WTC11 (cell line): ENCODE measurements at regions not wholly inside any gene's neighbourhood (a gene's known extent, or its start where the extent isn't known, plus 50 kb on each side); places are given as distances from the start of the nearest gene placed in this dataset.

Source experiments
- ATAC-seq: fragments of 200-7000 bp; cut with Tn5 transposase; 2 replicates; pipeline ENCODE4 v1.10.0; 2021; ENCODE audit warnings: mild to moderate bottlenecking, moderate library complexity
- CTCF ChIA-PET: fragments of 300-600 bp; sonication (Branson Sonifier 250); formaldehyde crosslinking; loops from one replicate; lab custom pipeline; 2021; ENCODE audit warnings: antibody characterized with exemption; lab: Charles Lee
- POLR2A ChIA-PET: fragments of 350-600 bp; sonication (Branson Sonifier 250); formaldehyde crosslinking; loops from one replicate; lab custom pipeline; 2021; ENCODE audit warnings: antibody characterized with exemption; lab: Charles Lee
- DNase-seq: peaks from one replicate; pipeline ENCODE4 v3.0.0; 2021; ENCODE audit warnings: low spot score
- H3K27ac Mint-ChIP-seq: 2 replicates; pipeline ENCODE4 v1.8.0; 2021; ENCODE audit warnings: mixed read lengths
- H3K27me3 Mint-ChIP-seq: 2 replicates; pipeline ENCODE4 v1.8.0; 2021; ENCODE audit warnings: low read depth, mild to moderate bottlenecking, moderate library complexity, mixed read lengths
- H3K36me3 Mint-ChIP-seq: 2 replicates; pipeline ENCODE4 v1.8.0; 2021; ENCODE audit warnings: mixed read lengths
- H3K4me1 Mint-ChIP-seq: 2 replicates; pipeline ENCODE4 v1.8.0; 2022; ENCODE audit warnings: mixed read lengths
- H3K4me3 Mint-ChIP-seq: 2 replicates; pipeline ENCODE4 v1.8.0; 2021; ENCODE audit warnings: mild to moderate bottlenecking, moderate library complexity, mixed read lengths
- H3K9me3 Mint-ChIP-seq: 2 replicates; pipeline ENCODE4 v1.8.0; 2021; ENCODE audit warnings: mixed read lengths
- FOXJ3 ChIP-seq: sonication (generic); formaldehyde crosslinking; IDR thresholded peaks from 2 replicates; pipeline ENCODE4 v1.9.0; 2021; ENCODE audit warnings: missing genetic modification reagents, mild to moderate bottlenecking, borderline replicate concordance
- FOXK1 ChIP-seq: sonication (generic); formaldehyde crosslinking; IDR thresholded peaks from 2 replicates; pipeline ENCODE4 v1.8.0; 2022; ENCODE audit warnings: mild to moderate bottlenecking, moderate library complexity, missing genetic modification reagents
- OVOL2 ChIP-seq: fragments of 250-450 bp; sonication (Bioruptor Pico); IDR thresholded peaks from 2 replicates; pipeline ENCODE4 v1.9.0; 2021; ENCODE audit warnings: mild to moderate bottlenecking, borderline replicate concordance
- PRRX2 ChIP-seq: fragments of 250-450 bp; sonication (Bioruptor Pico); IDR thresholded peaks from 2 replicates; pipeline ENCODE4 v1.8.0; 2021; ENCODE audit warnings: mild to moderate bottlenecking
- SMAD3 ChIP-seq: sonication (generic); formaldehyde crosslinking; IDR thresholded peaks from 2 replicates; pipeline ENCODE4 v1.8.0; 2022; ENCODE audit warnings: missing genetic modification reagents, mild to moderate bottlenecking, borderline replicate concordance
- SOX15 ChIP-seq: fragments of 250-450 bp; sonication (Bioruptor Pico); IDR thresholded peaks from 2 replicates; pipeline ENCODE4 v1.9.0; 2021; ENCODE audit warnings: mild to moderate bottlenecking
- ZNF232 ChIP-seq: sonication (generic); formaldehyde crosslinking; IDR thresholded peaks from 2 replicates; pipeline ENCODE4 v1.8.0; 2022; ENCODE audit warnings: mild to moderate bottlenecking, missing genetic modification reagents
- ZNF532 ChIP-seq: fragments of 250-450 bp; sonication (Bioruptor Pico); IDR thresholded peaks from 2 replicates; pipeline ENCODE4 v1.9.0; 2021; ENCODE audit warnings: mild to moderate bottlenecking, borderline replicate concordance
- TF ChIP-seq, protein P1 (sequence below): fragments of 250-450 bp; sonication (Bioruptor Pico); IDR thresholded peaks from 2 replicates; pipeline ENCODE4 v2.1.2; 2022; ENCODE audit warnings: mild to moderate bottlenecking, moderate library complexity
- TF ChIP-seq, protein P2 (sequence below): sonication (generic); formaldehyde crosslinking; IDR thresholded peaks from 2 replicates; pipeline ENCODE4 v1.8.1; 2022; ENCODE audit warnings: low read depth, mild to moderate bottlenecking, moderate library complexity, missing genetic modification reagents, borderline replicate concordance
- TF ChIP-seq, protein P3 (sequence below): sonication (generic); formaldehyde crosslinking; IDR thresholded peaks from 2 replicates; pipeline ENCODE4 v1.8.0; 2022; ENCODE audit warnings: mild to moderate bottlenecking, missing genetic modification reagents
- TF ChIP-seq, protein P4 (sequence below): sonication (generic); formaldehyde crosslinking; IDR thresholded peaks from 2 replicates; pipeline ENCODE4 v1.8.1; 2022; ENCODE audit warnings: mild to moderate bottlenecking, missing genetic modification reagents, moderate library complexity, borderline replicate concordance
- TF ChIP-seq, protein P5 (sequence below): sonication (generic); formaldehyde crosslinking; IDR thresholded peaks from 2 replicates; pipeline ENCODE4 v1.8.0; 2022; ENCODE audit warnings: missing genetic modification reagents

DNA sequence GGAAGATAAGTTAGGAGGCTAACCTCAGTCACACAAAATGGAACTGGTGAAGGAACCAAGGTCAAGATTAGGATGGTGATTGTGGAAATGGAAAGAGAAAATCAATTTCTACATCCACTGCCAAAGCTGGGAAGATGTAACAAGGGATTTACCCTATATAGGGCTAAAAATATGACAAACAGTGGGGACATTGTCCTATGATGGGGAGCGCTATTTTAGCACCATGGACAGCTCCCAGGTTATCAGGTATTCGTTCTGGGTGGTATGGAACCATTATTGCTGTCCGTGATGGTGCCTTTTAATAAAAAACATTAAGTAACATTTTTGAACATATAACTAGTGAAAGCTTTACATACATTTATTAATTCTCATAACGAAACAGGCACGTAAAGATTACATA lies 124.0 kb downstream of the NDUFA12 start (continued):
- no peak for TF ChIP-seq ZNF532 (CRISPR knock-in tag)
- TF ChIP-seq ZNF232 (CRISPR knock-in tag): 0 out of 2 replicates have a peak, but pooled peaks have one; percentile 40
- peak; percentile 62; the same call in 1 of the 2 replicates for TF ChIP-seq SMAD3 (CRISPR knock-in tag)
- TF ChIP-seq, protein P1, sequence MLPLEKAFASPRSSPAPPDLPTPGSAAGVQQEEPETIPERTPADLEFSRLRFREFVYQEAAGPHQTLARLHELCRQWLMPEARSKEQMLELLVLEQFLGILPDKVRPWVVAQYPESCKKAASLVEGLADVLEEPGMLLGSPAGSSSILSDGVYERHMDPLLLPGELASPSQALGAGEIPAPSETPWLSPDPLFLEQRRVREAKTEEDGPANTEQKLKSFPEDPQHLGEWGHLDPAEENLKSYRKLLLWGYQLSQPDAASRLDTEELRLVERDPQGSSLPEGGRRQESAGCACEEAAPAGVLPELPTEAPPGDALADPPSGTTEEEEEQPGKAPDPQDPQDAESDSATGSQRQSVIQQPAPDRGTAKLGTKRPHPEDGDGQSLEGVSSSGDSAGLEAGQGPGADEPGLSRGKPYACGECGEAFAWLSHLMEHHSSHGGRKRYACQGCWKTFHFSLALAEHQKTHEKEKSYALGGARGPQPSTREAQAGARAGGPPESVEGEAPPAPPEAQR: no peak
- TF ChIP-seq OVOL2 (CRISPR knock-in tag): no peak
- no peak for TF ChIP-seq PRRX2
- TF ChIP-seq, all 79 proteins: peak for 4

- Mint-ChIP-seq H3K9me3 (no peaks in the 10 kb centered on the region), H3K4me3 (peak overlapping the region; percentile 15), H3K36me3 (no peaks in the 10 kb centered on the region), H3K4me1 (peaks cover 31% of the 10 kb centered on the region), H3K27me3 (peaks cover 55% of the 10 kb centered on the region), H3K27ac (no peak overlapping the region)
- TF ChIP-seq, protein P2, sequence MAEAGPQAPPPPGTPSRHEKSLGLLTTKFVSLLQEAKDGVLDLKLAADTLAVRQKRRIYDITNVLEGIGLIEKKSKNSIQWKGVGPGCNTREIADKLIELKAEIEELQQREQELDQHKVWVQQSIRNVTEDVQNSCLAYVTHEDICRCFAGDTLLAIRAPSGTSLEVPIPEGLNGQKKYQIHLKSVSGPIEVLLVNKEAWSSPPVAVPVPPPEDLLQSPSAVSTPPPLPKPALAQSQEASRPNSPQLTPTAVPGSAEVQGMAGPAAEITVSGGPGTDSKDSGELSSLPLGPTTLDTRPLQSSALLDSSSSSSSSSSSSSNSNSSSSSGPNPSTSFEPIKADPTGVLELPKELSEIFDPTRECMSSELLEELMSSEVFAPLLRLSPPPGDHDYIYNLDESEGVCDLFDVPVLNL (CRISPR knock-in tag): no peak
- TF ChIP-seq FOXJ3 (CRISPR knock-in tag) (no peak), SOX15 (CRISPR knock-in tag) (no peak), SMAD3 (CRISPR knock-in tag) (no peak), FOXK1 (CRISPR knock-in tag) (no peak)
- peak; percentile 21 for DNase-seq
- ChIA-PET POLR2A (interaction anchor here (1.1 kb wide), 1 partner anchor 92 kb away, joined by 3 read pairs; no protein-coding TSS in a partner anchor), CTCF (interaction anchor here (0.6 to 3.5 kb wide), 31 partner anchors 11 to 571 kb away, joined by 3 to 27 read pairs (median 4); no protein-coding TSS in a partner anchor)
- ATAC-seq: peak; percentile 27
Observed at GRCh38 chr12:94875525-94875924, 128.0 kb downstream of the NDUFA12 start.

DNA sequence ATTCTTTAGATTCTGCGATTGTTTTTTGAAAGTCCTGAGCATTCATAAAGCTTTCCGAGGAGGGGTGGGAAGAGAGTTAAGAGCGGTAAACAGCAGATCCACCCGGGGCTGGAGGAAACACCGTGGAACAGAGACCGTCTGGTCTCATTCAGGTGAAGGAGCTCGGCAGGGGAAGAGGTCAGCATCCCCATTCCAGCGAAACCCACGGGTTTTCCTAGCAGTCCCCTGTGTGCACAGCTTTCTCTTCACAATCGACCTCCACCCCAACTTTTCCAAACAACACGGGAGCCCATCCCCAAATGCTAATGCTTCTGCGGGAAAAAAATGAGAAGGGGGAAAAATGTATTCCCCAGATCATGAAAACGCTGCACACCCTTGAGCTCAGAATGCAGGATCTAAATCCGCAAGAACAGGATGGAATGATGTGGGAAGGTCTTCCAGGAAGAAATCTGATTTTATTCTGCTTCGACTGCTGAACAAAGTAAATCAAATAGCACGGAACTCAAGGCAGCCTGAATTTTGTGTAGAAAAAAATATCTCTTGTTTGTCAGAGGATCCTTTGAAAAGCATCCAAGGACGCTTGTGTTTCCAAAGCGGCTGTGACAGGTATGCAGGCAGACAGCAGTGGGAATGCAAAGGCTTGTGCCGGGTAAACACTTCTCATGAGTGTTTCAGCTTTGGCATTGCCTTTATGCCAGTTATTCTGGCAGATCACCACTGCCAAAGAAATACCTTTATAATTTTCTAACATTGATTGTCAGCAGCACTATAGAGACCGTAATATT lies 128.8 kb downstream of the NDUFA12 start:
- ATAC-seq: no peak
- H3K9me3 Mint-ChIP-seq: no peaks in the 10 kb centered on the region
- TF ChIP-seq, protein P3, sequence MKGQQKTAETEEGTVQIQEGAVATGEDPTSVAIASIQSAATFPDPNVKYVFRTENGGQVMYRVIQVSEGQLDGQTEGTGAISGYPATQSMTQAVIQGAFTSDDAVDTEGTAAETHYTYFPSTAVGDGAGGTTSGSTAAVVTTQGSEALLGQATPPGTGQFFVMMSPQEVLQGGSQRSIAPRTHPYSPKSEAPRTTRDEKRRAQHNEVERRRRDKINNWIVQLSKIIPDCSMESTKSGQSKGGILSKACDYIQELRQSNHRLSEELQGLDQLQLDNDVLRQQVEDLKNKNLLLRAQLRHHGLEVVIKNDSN: no peak
- TF ChIP-seq, protein P4, sequence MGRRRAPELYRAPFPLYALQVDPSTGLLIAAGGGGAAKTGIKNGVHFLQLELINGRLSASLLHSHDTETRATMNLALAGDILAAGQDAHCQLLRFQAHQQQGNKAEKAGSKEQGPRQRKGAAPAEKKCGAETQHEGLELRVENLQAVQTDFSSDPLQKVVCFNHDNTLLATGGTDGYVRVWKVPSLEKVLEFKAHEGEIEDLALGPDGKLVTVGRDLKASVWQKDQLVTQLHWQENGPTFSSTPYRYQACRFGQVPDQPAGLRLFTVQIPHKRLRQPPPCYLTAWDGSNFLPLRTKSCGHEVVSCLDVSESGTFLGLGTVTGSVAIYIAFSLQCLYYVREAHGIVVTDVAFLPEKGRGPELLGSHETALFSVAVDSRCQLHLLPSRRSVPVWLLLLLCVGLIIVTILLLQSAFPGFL (CRISPR knock-in tag): no peak
- TF ChIP-seq, protein P5, sequence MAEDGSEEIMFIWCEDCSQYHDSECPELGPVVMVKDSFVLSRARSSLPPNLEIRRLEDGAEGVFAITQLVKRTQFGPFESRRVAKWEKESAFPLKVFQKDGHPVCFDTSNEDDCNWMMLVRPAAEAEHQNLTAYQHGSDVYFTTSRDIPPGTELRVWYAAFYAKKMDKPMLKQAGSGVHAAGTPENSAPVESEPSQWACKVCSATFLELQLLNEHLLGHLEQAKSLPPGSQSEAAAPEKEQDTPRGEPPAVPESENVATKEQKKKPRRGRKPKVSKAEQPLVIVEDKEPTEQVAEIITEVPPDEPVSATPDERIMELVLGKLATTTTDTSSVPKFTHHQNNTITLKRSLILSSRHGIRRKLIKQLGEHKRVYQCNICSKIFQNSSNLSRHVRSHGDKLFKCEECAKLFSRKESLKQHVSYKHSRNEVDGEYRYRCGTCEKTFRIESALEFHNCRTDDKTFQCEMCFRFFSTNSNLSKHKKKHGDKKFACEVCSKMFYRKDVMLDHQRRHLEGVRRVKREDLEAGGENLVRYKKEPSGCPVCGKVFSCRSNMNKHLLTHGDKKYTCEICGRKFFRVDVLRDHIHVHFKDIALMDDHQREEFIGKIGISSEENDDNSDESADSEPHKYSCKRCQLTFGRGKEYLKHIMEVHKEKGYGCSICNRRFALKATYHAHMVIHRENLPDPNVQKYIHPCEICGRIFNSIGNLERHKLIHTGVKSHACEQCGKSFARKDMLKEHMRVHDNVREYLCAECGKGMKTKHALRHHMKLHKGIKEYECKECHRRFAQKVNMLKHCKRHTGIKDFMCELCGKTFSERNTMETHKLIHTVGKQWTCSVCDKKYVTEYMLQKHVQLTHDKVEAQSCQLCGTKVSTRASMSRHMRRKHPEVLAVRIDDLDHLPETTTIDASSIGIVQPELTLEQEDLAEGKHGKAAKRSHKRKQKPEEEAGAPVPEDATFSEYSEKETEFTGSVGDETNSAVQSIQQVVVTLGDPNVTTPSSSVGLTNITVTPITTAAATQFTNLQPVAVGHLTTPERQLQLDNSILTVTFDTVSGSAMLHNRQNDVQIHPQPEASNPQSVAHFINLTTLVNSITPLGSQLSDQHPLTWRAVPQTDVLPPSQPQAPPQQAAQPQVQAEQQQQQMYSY (CRISPR knock-in tag): 0 out of 2 replicates have a peak, but pooled peaks have one; percentile 14
- no peak for TF ChIP-seq SMAD3 (CRISPR knock-in tag)
- TF ChIP-seq, all 79 proteins: peak for 1
- CTCF ChIA-PET: interaction anchor here (0.6 to 3.5 kb wide), 24 partner anchors 13 to 570 kb away, joined by 3 to 27 read pairs (median 4); no protein-coding TSS in a partner anchor
- Mint-ChIP-seq H3K27ac (no peak overlapping the region), H3K4me3 (peak overlapping the region; percentile 80), H3K4me1 (peaks cover 31% of the 10 kb centered on the region), H3K27me3 (peaks cover 55% of the 10 kb centered on the region), H3K36me3 (no peaks in the 10 kb centered on the region)
- no peak for DNase-seq
- POLR2A ChIA-PET: no interaction called here
